ENCODE measurements at regions not wholly inside any gene's neighbourhood (a gene's known extent, or its start where the extent isn't known, plus 50 kb on each side); places are given as distances from the start of the nearest gene placed in this dataset.

DNA sequence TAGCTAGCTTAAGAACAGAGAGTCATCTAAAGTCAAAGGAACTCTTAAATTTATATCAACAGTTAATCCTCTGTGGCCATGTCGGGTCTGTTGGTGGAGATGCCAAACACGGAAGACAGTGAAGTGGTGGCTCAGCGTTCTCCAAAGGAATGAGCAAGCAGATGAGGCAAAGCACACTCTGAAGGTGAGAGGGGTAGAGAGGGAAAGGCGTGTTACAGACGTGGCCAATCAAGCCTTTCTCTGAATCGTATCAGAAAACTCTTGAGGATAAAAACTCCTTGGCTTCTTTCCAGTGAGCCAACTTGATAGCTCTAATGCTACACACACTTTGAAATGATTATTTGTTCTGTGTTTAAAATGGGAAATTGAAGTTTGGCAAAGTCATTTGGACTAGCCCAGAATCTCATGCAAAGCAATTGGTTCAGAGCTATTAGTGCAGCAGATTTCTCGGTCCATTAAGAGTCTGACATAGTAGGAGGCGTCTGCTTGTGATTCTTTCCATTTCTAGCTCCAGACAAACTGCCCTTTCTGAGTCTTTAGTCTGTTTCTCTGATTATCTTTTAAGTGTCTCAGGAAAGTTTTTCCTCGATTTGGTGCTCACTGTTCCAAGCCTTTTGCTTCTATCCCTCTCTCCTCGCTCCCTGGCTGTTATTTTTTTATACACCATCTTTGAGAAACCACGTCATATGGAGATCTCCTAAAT is 57.5 kb upstream of the CPO start:
- Histone ChIP-seq H3K9me3 (ENCODE audit: low read length) (no peaks in the 10 kb centered on the region), H3K9me2 (ENCODE audit: insufficient read depth, low read length) (no peaks in the 10 kb centered on the region), H3K36me3 (ENCODE audit: insufficient read depth, low read length) (no peaks in the 10 kb centered on the region), H3K79me2 (replicated peaks; ENCODE audit: insufficient read depth, low read length) (no peaks in the 10 kb centered on the region), H3K9ac (ENCODE audit: low read length) (no peak overlapping the region), H3K4me2 (ENCODE audit: low read length) (no peak overlapping the region), H2AFZ (ENCODE audit: low read depth, low read length) (no peak overlapping the region), H3K27me3 (ENCODE audit: insufficient read depth, low read depth, low read length) (no peaks in the 10 kb centered on the region), H3K4me3 (ENCODE audit: low read length) (no peak overlapping the region), H4K20me1 (ENCODE audit: insufficient read depth) (no peaks in the 10 kb centered on the region), H3K27ac (ENCODE audit: low read length) (no peak overlapping the region), H3F3A (ENCODE audit: insufficient read depth, low read length, poor library complexity, severe bottlenecking) (no peaks in the 10 kb centered on the region)
- TF ChIP-seq EP300 (conservative IDR thresholded peaks at IDR 0.05; ENCODE audit: poor library complexity, severe bottlenecking): no peak
- no peak for TF ChIP-seq TAF1 (IDR thresholded peaks at IDR 0.05; ENCODE audit: low read depth)
- TF ChIP-seq MXI1 (conservative IDR thresholded peaks at IDR 0.05; ENCODE audit: poor library complexity, severe bottlenecking): no peak
- TF ChIP-seq RAD21 (conservative IDR thresholded peaks at IDR 0.05): no peak

DNA sequence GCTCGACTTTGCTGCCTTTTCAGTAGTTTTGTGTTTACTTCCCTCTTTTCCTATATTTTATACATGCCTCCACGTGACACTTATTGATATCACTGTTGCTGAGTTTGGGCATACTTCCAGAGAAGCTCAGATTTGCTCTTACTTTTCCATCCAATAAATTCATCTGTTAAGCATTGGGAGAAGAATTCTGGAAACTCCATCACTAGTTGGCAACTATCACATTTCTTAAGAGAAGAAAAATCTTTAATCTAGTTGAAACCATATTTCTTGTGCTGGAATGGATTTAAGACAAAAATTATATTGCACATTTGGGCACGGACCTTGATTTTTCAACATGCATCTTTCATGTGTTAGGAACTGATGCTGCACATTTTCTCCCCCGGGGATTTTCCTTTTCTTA is 52.6 kb upstream of the CPO start:
- Histone ChIP-seq H3K9me2 (ENCODE audit: insufficient read depth, low read length) (no peaks in the 10 kb centered on the region), H3F3A (ENCODE audit: insufficient read depth, low read length, poor library complexity, severe bottlenecking) (no peaks in the 10 kb centered on the region), H3K27me3 (ENCODE audit: insufficient read depth, low read depth, low read length) (no peaks in the 10 kb centered on the region), H3K36me3 (ENCODE audit: insufficient read depth, low read length) (no peaks in the 10 kb centered on the region), H3K4me3 (ENCODE audit: low read length) (no peak overlapping the region), H3K79me2 (replicated peaks; ENCODE audit: insufficient read depth, low read length) (no peaks in the 10 kb centered on the region), H4K20me1 (ENCODE audit: insufficient read depth) (no peaks in the 10 kb centered on the region), H3K4me2 (ENCODE audit: low read length) (no peak overlapping the region), H2AFZ (ENCODE audit: low read depth, low read length) (no peak overlapping the region), H3K9ac (ENCODE audit: low read length) (no peak overlapping the region), H3K9me3 (ENCODE audit: low read length) (no peaks in the 10 kb centered on the region), H3K27ac (ENCODE audit: low read length) (no peak overlapping the region)
- TF ChIP-seq, protein P1, sequence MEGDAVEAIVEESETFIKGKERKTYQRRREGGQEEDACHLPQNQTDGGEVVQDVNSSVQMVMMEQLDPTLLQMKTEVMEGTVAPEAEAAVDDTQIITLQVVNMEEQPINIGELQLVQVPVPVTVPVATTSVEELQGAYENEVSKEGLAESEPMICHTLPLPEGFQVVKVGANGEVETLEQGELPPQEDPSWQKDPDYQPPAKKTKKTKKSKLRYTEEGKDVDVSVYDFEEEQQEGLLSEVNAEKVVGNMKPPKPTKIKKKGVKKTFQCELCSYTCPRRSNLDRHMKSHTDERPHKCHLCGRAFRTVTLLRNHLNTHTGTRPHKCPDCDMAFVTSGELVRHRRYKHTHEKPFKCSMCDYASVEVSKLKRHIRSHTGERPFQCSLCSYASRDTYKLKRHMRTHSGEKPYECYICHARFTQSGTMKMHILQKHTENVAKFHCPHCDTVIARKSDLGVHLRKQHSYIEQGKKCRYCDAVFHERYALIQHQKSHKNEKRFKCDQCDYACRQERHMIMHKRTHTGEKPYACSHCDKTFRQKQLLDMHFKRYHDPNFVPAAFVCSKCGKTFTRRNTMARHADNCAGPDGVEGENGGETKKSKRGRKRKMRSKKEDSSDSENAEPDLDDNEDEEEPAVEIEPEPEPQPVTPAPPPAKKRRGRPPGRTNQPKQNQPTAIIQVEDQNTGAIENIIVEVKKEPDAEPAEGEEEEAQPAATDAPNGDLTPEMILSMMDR (IDR thresholded peaks at IDR 0.05; ENCODE audit: poor library complexity, severe bottlenecking): no peak
- TF ChIP-seq EZH2 (IDR thresholded peaks at IDR 0.05; ENCODE audit: borderline replicate concordance, insufficient read depth, low read length, poor library complexity, severe bottlenecking) (no peak), MXI1 (conservative IDR thresholded peaks at IDR 0.05; ENCODE audit: poor library complexity, severe bottlenecking) (no peak), SMC3 (conservative IDR thresholded peaks at IDR 0.05; ENCODE audit: poor library complexity) (no peak), RAD21 (conservative IDR thresholded peaks at IDR 0.05) (no peak), POLR2AphosphoS5 (IDR thresholded peaks at IDR 0.05) (no peak), EP300 (conservative IDR thresholded peaks at IDR 0.05; ENCODE audit: poor library complexity, severe bottlenecking) (no peak), TAF1 (IDR thresholded peaks at IDR 0.05; ENCODE audit: low read depth) (no peak)
- TF ChIP-seq, protein P2, sequence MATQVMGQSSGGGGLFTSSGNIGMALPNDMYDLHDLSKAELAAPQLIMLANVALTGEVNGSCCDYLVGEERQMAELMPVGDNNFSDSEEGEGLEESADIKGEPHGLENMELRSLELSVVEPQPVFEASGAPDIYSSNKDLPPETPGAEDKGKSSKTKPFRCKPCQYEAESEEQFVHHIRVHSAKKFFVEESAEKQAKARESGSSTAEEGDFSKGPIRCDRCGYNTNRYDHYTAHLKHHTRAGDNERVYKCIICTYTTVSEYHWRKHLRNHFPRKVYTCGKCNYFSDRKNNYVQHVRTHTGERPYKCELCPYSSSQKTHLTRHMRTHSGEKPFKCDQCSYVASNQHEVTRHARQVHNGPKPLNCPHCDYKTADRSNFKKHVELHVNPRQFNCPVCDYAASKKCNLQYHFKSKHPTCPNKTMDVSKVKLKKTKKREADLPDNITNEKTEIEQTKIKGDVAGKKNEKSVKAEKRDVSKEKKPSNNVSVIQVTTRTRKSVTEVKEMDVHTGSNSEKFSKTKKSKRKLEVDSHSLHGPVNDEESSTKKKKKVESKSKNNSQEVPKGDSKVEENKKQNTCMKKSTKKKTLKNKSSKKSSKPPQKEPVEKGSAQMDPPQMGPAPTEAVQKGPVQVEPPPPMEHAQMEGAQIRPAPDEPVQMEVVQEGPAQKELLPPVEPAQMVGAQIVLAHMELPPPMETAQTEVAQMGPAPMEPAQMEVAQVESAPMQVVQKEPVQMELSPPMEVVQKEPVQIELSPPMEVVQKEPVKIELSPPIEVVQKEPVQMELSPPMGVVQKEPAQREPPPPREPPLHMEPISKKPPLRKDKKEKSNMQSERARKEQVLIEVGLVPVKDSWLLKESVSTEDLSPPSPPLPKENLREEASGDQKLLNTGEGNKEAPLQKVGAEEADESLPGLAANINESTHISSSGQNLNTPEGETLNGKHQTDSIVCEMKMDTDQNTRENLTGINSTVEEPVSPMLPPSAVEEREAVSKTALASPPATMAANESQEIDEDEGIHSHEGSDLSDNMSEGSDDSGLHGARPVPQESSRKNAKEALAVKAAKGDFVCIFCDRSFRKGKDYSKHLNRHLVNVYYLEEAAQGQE (IDR thresholded peaks at IDR 0.05; ENCODE audit: borderline replicate concordance): no peak
